CD4-positive, alpha-beta memory T cell (primary cell): ENCODE measurements at regions not wholly inside any gene's neighbourhood (a gene's known extent, or its start where the extent isn't known, plus 50 kb on each side); places are given as distances from the start of the nearest gene placed in this dataset.

Source experiments
- CTCF ChIA-PET: fragments of 350-600 bp; sonication (Branson Sonifier 250); formaldehyde crosslinking; loops from one replicate; lab custom pipeline; 2021; ENCODE audit warnings: inconsistent platforms; ENCODE audit not compliant: partially characterized antibody; lab: Charles Lee
- POLR2A ChIA-PET: fragments of 350-600 bp; sonication (Branson Sonifier 250); formaldehyde crosslinking; loops from one replicate; lab custom pipeline; 2021; ENCODE audit not compliant: partially characterized antibody; lab: Charles Lee
- DNase-seq, 5 donors: peaks; one replicate each; pipeline versions ENCODE4 v3.0.0 to v3.0.0-alpha.2; 2020 to 2022; ENCODE audit warnings: mixed read lengths in 1 of 5
- H3K27ac ChIP-seq: one replicate; pipeline ENCODE4 v1.7.0; 2013; ENCODE audit warnings: low read depth, low read length
- H3K27me3 ChIP-seq: 2 replicates; pipeline ENCODE4 v1.7.0; 2013; ENCODE audit warnings: mild to moderate bottlenecking, low read length, moderate library complexity; ENCODE audit not compliant: insufficient read depth
- H3K36me3 ChIP-seq: 2 replicates; pipeline ENCODE4 v1.7.0; 2013; ENCODE audit warnings: mild to moderate bottlenecking, low read length, moderate library complexity; ENCODE audit not compliant: insufficient read depth
- H3K4me1 ChIP-seq: 2 replicates; pipeline ENCODE4 v1.7.0; 2013; ENCODE audit warnings: mild to moderate bottlenecking, low read length, moderate library complexity; ENCODE audit not compliant: insufficient read depth
- H3K4me3 ChIP-seq, 2 donors: one replicate each; pipeline ENCODE4 v1.7.0; 2013; ENCODE audit warnings: low read length in 2 of 2, mild to moderate bottlenecking in 1 of 2
- H3K9me3 ChIP-seq, 2 donors: one replicate each; pipeline ENCODE4 v1.7.0; 2013; ENCODE audit warnings: low read length in 2 of 2, control low read depth in 1 of 2; ENCODE audit not compliant: control insufficient read depth in 1 of 2
- H3K27ac Mint-ChIP-seq, 7 donors: one replicate each; pipeline ENCODE4 v1.8.0; 2020 to 2021; ENCODE audit warnings: mixed read lengths in 7 of 7, mild to moderate bottlenecking in 6 of 7, inconsistent platforms in 3 of 7, moderate library complexity in 3 of 7
- H3K27me3 Mint-ChIP-seq, 2 donors: one replicate each; pipeline ENCODE4 v1.8.0; 2020 to 2021; ENCODE audit warnings: mixed read lengths in 2 of 2
- H3K36me3 Mint-ChIP-seq, 2 donors: one replicate each; pipeline ENCODE4 v1.8.0; 2020 to 2021; ENCODE audit warnings: mixed read lengths in 2 of 2, inconsistent platforms in 1 of 2, mild to moderate bottlenecking in 1 of 2
- H3K4me1 Mint-ChIP-seq, 4 donors: one replicate each; pipeline ENCODE4 v1.8.0; 2020 to 2021; ENCODE audit warnings: mixed read lengths in 4 of 4, mild to moderate bottlenecking in 1 of 4
- H3K4me3 Mint-ChIP-seq, 8 donors: one replicate each; pipeline ENCODE4 v1.8.0; 2020 to 2021; ENCODE audit warnings: mixed read lengths in 8 of 8, mild to moderate bottlenecking in 7 of 8, moderate library complexity in 6 of 8, inconsistent platforms in 3 of 8
- H3K9me3 Mint-ChIP-seq, 8 donors: one replicate each; pipeline ENCODE4 v1.8.0; 2020 to 2021; ENCODE audit warnings: mixed read lengths in 8 of 8, mild to moderate bottlenecking in 5 of 8, inconsistent platforms in 3 of 8, moderate library complexity in 1 of 8
- intact Hi-C: fragments of 100-400 bp; cut with micrococcal nuclease; formaldehyde crosslinking; loops from one replicate; pipeline ENCODE4 v1.15.1; 2023

GRCh38 chr14:100955201-100955600 is 51.7 kb upstream of the RTL1 start:
- H3K4me3 Mint-ChIP-seq, result no peak overlapping the region
- no peak overlapping the region for H3K27ac Mint-ChIP-seq
- H3K27me3 ChIP-seq, result no peaks in the 10 kb centered on the region
- H3K4me3 ChIP-seq, result no peak overlapping the region
- ChIA-PET CTCF (no interaction called here), POLR2A (no interaction called here)
- no peaks in the 10 kb centered on the region for H3K4me1 ChIP-seq
- no peaks in the 10 kb centered on the region for H3K36me3 ChIP-seq
- DNase-seq, result no peak
- H3K9me3 ChIP-seq, result no peaks in the 10 kb centered on the region
- intact Hi-C loops, result no loop called here
- H3K4me1 Mint-ChIP-seq, result no peaks in the 10 kb centered on the region
- H3K36me3 Mint-ChIP-seq, result no peaks in the 10 kb centered on the region
- peaks cover 4 to 8% of the 10 kb centered on the region in 2 donors for H3K27me3 Mint-ChIP-seq
- H3K27ac ChIP-seq, result no peak overlapping the region
- H3K9me3 Mint-ChIP-seq, result peaks cover 0 to 2% (median 0%) of the 10 kb centered on the region in 8 donors

DNA sequence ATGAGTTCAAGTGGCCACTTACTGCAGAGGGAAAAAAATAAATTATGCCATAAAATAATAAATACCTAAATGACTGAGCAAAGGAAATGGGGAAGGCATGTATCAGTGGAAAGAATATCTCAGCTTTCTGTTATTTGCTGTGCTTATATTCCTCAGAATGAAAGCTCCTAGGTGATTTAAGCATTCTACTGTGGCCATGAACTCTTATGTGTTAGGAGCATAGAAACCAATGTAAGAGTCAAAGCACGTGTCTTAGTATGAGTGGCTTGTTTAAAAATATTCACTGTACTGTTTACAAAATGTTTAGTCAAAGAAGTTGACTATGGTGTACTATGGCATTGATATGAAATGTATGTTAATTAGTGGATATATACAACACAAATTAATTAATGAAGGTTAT is 59.0 kb upstream of the RTL1 start:
- DNase-seq, result no peak
- Histone ChIP-seq H3K4me1 (no peaks in the 10 kb centered on the region), H3K9me3 (no peaks in the 10 kb centered on the region), H3K36me3 (no peaks in the 10 kb centered on the region), H3K27ac (no peak overlapping the region), H3K4me3 (no peak overlapping the region), H3K27me3 (no peaks in the 10 kb centered on the region)
- ChIA-PET CTCF (no interaction called here), POLR2A (no interaction called here)
- no peaks in the 10 kb centered on the region for H3K9me3 Mint-ChIP-seq
- no peak overlapping the region for H3K4me3 Mint-ChIP-seq
- intact Hi-C loops, result no loop called here
- no peaks in the 10 kb centered on the region for H3K36me3 Mint-ChIP-seq
- no peaks in the 10 kb centered on the region for H3K4me1 Mint-ChIP-seq
- no peak overlapping the region for H3K27ac Mint-ChIP-seq
- H3K27me3 Mint-ChIP-seq, result peaks cover 12 to 13% of the 10 kb centered on the region in 2 donors

DNA sequence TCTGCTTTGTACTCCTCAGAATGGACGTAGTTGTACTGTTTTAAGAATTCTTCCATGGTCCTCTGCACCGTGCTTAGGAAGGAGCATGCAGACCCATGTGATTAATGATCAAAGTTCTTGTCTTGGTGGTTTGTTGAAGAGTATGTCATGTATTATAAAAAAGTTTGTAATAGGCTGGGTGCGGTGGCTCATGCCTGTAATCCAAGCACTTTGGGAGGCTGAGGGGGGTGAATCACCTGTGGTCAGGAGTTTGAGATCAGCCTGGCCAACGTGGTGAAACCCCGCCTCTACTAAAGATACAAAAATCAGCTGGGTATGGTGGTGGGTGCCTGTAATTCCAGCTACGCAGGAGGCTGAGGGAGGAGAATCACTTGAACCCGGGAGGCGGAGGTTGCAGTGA is 61.8 kb upstream of the RTL1 start:
- intact Hi-C loops, result no loop called here
- Histone ChIP-seq H3K4me1 (no peaks in the 10 kb centered on the region), H3K27ac (no peak overlapping the region), H3K4me3 (no peak overlapping the region), H3K27me3 (no peaks in the 10 kb centered on the region), H3K36me3 (no peaks in the 10 kb centered on the region), H3K9me3 (no peaks in the 10 kb centered on the region)
- ChIA-PET POLR2A (no interaction called here), CTCF (no interaction called here)
- Mint-ChIP-seq H3K27me3 (peaks cover 11 to 12% of the 10 kb centered on the region in 2 donors), H3K27ac (no peak overlapping the region), H3K36me3 (no peaks in the 10 kb centered on the region), H3K9me3 (no peaks in the 10 kb centered on the region), H3K4me1 (no peaks in the 10 kb centered on the region), H3K4me3 (no peak overlapping the region)
- no peak for DNase-seq

DNA sequence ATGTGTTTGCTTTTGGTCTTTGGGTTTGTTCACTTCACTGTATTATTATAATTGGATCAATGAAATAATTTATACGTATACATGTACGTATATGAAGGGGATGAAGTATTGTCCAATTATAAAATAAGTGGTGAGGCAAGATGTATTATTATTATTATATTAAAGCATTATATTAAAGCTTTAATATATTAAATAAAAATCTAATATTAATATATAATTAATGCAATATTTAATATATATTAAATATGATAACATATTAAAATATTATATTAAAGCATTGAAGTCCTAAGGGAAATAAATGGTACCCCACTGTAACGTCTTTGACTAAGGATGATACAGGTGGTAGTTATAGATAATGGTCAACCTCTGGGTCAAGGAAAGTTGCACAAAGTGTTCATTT is 63.7 kb upstream of the RTL1 start:
- no peak overlapping the region for H3K27ac Mint-ChIP-seq
- CTCF ChIA-PET, result no interaction called here
- no peak for DNase-seq
- Histone ChIP-seq H3K4me3 (no peak overlapping the region), H3K36me3 (no peaks in the 10 kb centered on the region), H3K27me3 (no peaks in the 10 kb centered on the region), H3K9me3 (no peaks in the 10 kb centered on the region), H3K27ac (no peak overlapping the region), H3K4me1 (no peaks in the 10 kb centered on the region)
- peaks cover 3 to 5% of the 10 kb centered on the region in 2 donors for H3K27me3 Mint-ChIP-seq
- H3K4me3 Mint-ChIP-seq, result no peak overlapping the region
- no peaks in the 10 kb centered on the region for H3K36me3 Mint-ChIP-seq
- no peaks in the 10 kb centered on the region for H3K4me1 Mint-ChIP-seq
- no peaks in the 10 kb centered on the region for H3K9me3 Mint-ChIP-seq
- POLR2A ChIA-PET, result no interaction called here
- intact Hi-C loops, result no loop called here

DNA sequence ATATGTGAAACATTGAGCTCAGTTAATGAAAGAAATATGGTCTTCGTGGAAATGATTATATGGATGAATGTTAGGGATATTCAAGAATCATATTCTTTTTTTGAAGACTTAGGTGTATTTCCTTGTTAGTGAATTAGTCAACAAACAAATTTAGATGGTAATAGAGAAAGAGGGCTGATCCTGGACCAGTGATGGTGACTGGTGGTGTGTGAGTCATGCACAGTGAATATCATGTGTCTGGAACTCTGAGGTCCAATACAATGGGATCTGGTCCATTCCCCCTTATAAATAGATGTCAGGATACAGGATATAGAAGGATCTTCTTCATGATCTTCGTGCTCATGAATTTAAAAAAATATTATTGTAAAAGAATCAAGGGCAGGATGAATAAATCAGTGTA is 64.4 kb upstream of the RTL1 start:
- H3K4me1 Mint-ChIP-seq, result no peaks in the 10 kb centered on the region
- POLR2A ChIA-PET, result no interaction called here

DNA sequence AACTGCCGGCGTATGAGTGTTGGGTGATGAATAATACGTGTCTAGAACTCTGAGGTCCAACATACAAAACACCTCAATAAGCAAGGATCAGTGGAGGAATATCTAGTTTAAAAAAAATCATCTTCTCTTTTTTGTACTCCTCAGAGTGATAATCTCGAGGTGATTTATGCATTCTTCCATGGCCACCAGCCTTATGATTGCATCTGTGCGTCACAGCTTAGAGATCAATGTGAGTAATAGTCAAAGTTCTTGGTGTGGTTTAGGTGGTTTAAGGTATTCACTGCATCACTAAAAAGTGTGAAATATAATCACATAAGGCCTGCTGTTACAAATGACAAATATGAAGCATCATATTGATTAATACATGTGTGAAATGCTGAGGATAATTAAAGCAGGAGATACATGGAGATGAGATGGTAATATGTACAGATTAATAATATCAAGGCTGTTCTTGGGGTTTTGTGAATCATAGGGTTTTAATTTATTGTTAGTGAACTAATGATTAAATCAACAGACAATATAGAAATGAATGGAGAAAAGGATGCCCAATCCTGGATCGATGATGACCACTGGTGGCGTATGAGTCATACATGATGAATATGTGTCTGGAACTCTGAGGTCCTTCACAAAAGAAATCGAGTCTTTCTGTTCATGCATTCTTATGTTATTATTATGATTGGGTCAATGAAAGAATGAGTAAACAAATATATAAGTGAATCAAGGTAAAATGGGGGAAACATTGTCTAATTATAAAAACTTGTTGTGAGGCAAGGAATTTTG is 68.8 kb upstream of the RTL1 start:
- intact Hi-C loops, result no loop called here
- H3K27me3 Mint-ChIP-seq, result peaks cover 4 to 7% of the 10 kb centered on the region in 2 donors
- Histone ChIP-seq H3K4me3 (no peak overlapping the region), H3K27ac (no peak overlapping the region), H3K36me3 (no peaks in the 10 kb centered on the region), H3K4me1 (no peaks in the 10 kb centered on the region), H3K9me3 (no peaks in the 10 kb centered on the region), H3K27me3 (no peaks in the 10 kb centered on the region)
- POLR2A ChIA-PET, result no interaction called here
- H3K9me3 Mint-ChIP-seq, result no peaks in the 10 kb centered on the region
- H3K4me3 Mint-ChIP-seq, result no peak overlapping the region
- no peak overlapping the region for H3K27ac Mint-ChIP-seq
- CTCF ChIA-PET, result no interaction called here
- H3K36me3 Mint-ChIP-seq, result no peaks in the 10 kb centered on the region
- no peak for DNase-seq
- no peaks in the 10 kb centered on the region for H3K4me1 Mint-ChIP-seq

More for the DNA sequence above, 64.4 kb upstream of the RTL1 start:
- Histone ChIP-seq H3K4me1 (no peaks in the 10 kb centered on the region), H3K9me3 (no peaks in the 10 kb centered on the region), H3K4me3 (no peak overlapping the region), H3K27ac (no peak overlapping the region), H3K36me3 (no peaks in the 10 kb centered on the region), H3K27me3 (no peaks in the 10 kb centered on the region)
- Mint-ChIP-seq H3K36me3 (no peaks in the 10 kb centered on the region), H3K4me3 (no peak overlapping the region), H3K27ac (no peak overlapping the region), H3K9me3 (no peaks in the 10 kb centered on the region), H3K27me3 (peaks cover 5% of the 10 kb centered on the region in 2 donors)
- DNase-seq, result no peak
- intact Hi-C loops, result no loop called here
- CTCF ChIA-PET, result no interaction called here

DNA sequence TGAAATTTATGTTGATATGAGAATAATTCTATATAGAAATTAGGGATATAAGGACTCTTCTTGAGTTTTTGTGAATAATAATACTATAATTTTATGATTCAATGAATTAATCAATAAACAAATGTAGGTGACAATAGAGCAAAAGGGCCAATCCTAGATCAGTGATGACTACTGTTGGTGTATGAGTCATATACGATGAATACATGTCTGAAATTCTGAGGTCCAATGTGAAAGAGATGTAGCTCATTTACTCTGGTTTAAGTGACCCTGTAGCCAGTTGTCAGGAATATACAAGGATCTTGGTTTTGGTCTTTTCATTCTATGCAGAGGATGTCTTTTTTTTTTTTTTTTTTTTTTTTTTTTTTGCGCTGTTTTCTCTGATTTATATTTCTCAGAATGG is 72.1 kb upstream of the RTL1 start:
- intact Hi-C loops, result no loop called here
- no peaks in the 10 kb centered on the region for H3K9me3 Mint-ChIP-seq
- H3K4me3 ChIP-seq, result no peak overlapping the region
- H3K36me3 Mint-ChIP-seq, result no peaks in the 10 kb centered on the region
- no peaks in the 10 kb centered on the region for H3K9me3 ChIP-seq
- no peak overlapping the region for H3K27ac Mint-ChIP-seq
- no peak for DNase-seq
- no peak overlapping the region for H3K27ac ChIP-seq
- no peaks in the 10 kb centered on the region for H3K27me3 ChIP-seq
- H3K4me1 Mint-ChIP-seq, result no peaks in the 10 kb centered on the region
- H3K4me3 Mint-ChIP-seq, result no peak overlapping the region
- no peaks in the 10 kb centered on the region for H3K36me3 ChIP-seq
- CTCF ChIA-PET, result no interaction called here
- H3K4me1 ChIP-seq, result no peaks in the 10 kb centered on the region
- POLR2A ChIA-PET, result no interaction called here
- H3K27me3 Mint-ChIP-seq, result peaks cover 4 to 5% of the 10 kb centered on the region in 2 donors
